SW480 (cell line): ENCODE measurements at regions not wholly inside any gene's neighbourhood (a gene's known extent, or its start where the extent isn't known, plus 50 kb on each side); places are given as distances from the start of the nearest gene placed in this dataset.

Experiments used
- DNase-seq: peaks from one replicate; pipeline ENCODE4 v3.0.0-alpha.2; 2016; ENCODE audit warnings: low spot score

GRCh38 chr2:181189951-181190350 lies 209.5 kb downstream of the UBE2E3 start:
- DNase-seq: no peak

- DNase-seq: no peak
Observed at GRCh38 chr2:181190711-181191110, 210.3 kb downstream of the UBE2E3 start.

GRCh38 chr2:181193550-181193949 lies 213.1 kb downstream of the UBE2E3 start:
- DNase-seq: no peak

GRCh38 chr2:181196401-181196800 lies 216.0 kb downstream of the UBE2E3 start:
- DNase-seq: no peak

GRCh38 chr2:181197140-181197760 lies 216.8 kb downstream of the UBE2E3 start:
- DNase-seq: no peak

- DNase-seq: no peak
Observed at GRCh38 chr2:181198183-181198864, 217.9 kb downstream of the UBE2E3 start.

GRCh38 chr2:181203412-181203811 lies 223.0 kb downstream of the UBE2E3 start:
- DNase-seq: peak; percentile 14

GRCh38 chr2:181203916-181204315 lies 223.5 kb downstream of the UBE2E3 start:
- DNase-seq: no peak

- DNase-seq: no peak
Observed at GRCh38 chr2:181218401-181218821, 238.0 kb downstream of the UBE2E3 start.

- DNase-seq: no peak
Observed at GRCh38 chr2:181223234-181223633, 234.0 kb upstream of the ITGA4 start.

- DNase-seq: no peak
Observed at GRCh38 chr2:181224866-181225265, 232.3 kb upstream of the ITGA4 start.

- no peak for DNase-seq
Observed at GRCh38 chr2:181228661-181229060, 228.5 kb upstream of the ITGA4 start.

- DNase-seq: no peak
Observed at GRCh38 chr2:181231151-181231550, 226.0 kb upstream of the ITGA4 start.

GRCh38 chr2:181231886-181232621 lies 225.1 kb upstream of the ITGA4 start:
- no peak for DNase-seq

- no peak for DNase-seq
Observed at GRCh38 chr2:181234487-181234891, 222.7 kb upstream of the ITGA4 start.

- DNase-seq: no peak
Observed at GRCh38 chr2:181235011-181235410, 222.2 kb upstream of the ITGA4 start.

- no peak for DNase-seq
Observed at GRCh38 chr2:181235683-181236459, 221.3 kb upstream of the ITGA4 start.

GRCh38 chr2:181239201-181239799 lies 217.9 kb upstream of the ITGA4 start:
- DNase-seq: no peak

- no peak for DNase-seq
Observed at GRCh38 chr2:181240844-181241243, 216.3 kb upstream of the ITGA4 start.

GRCh38 chr2:181241366-181241765 lies 215.8 kb upstream of the ITGA4 start:
- no peak for DNase-seq

- no peak for DNase-seq
Observed at GRCh38 chr2:181241797-181242196, 215.4 kb upstream of the ITGA4 start.

- DNase-seq: no peak
Observed at GRCh38 chr2:181242262-181242661, 214.9 kb upstream of the ITGA4 start.
